ENCODE measurements at regions not wholly inside any gene's neighbourhood (a gene's known extent, or its start where the extent isn't known, plus 50 kb on each side); places are given as distances from the start of the nearest gene placed in this dataset.
A peak's percentile ranks its signal among the peaks of the same experiment; 100 is the strongest.

- WGBS, 2 donors: 45 to 61% methylated on average over 2 of the region's 2 CpGs
- Histone ChIP-seq H3K36me3 (no peaks in the 10 kb centered on the region), H3K27ac (no peak overlapping the region), H3K9me3 (no peaks in the 10 kb centered on the region), H3K4me1 (no peaks in the 10 kb centered on the region), H3K4me3 (no peak overlapping the region), H3K27me3 (no peaks in the 10 kb centered on the region)
- intact Hi-C loops (cut with DNase I): no loop called here
- ATAC-seq: no peak
- DNase-seq: no peak
- TF ChIP-seq, protein P1, sequence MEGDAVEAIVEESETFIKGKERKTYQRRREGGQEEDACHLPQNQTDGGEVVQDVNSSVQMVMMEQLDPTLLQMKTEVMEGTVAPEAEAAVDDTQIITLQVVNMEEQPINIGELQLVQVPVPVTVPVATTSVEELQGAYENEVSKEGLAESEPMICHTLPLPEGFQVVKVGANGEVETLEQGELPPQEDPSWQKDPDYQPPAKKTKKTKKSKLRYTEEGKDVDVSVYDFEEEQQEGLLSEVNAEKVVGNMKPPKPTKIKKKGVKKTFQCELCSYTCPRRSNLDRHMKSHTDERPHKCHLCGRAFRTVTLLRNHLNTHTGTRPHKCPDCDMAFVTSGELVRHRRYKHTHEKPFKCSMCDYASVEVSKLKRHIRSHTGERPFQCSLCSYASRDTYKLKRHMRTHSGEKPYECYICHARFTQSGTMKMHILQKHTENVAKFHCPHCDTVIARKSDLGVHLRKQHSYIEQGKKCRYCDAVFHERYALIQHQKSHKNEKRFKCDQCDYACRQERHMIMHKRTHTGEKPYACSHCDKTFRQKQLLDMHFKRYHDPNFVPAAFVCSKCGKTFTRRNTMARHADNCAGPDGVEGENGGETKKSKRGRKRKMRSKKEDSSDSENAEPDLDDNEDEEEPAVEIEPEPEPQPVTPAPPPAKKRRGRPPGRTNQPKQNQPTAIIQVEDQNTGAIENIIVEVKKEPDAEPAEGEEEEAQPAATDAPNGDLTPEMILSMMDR (IDR thresholded peaks at IDR 0.05): no peak
- FAIRE-seq: no peak
Observed at GRCh38 chr7:69402696-69403095, 195.6 kb upstream of the AUTS2 start.

DNA sequence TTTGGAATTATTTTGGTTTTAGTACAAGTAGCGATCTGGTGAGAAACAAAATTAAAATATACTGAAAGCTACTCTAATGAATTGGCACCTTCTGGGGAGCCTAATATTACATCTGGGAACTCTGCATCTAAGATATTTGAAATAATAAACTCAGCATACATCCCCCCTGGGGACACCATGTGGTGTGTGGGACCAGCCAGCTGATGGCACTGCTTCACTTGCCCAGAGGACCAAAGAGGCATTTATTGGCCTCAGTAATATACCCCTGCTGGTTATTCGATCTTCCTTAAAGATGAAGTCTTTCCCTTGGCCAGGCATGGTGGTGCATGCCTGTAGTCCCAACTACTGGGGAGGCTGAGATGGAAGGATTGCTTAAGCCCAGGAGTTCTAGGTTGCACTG, 195.1 kb upstream of the AUTS2 start:
- intact Hi-C loops (cut with DNase I): no loop called here
- TF ChIP-seq, protein P1 (IDR thresholded peaks at IDR 0.05): no peak
- no peaks in the 10 kb centered on the region for H3K4me1 ChIP-seq
- no peaks in the 10 kb centered on the region for H3K9me3 ChIP-seq
- no peaks in the 10 kb centered on the region for H3K36me3 ChIP-seq
- 43 to 58% methylated on average over 2 of the region's 2 CpGs for WGBS, 2 donors
- FAIRE-seq: no peak
- DNase-seq: no peak
- no peaks in the 10 kb centered on the region for H3K27me3 ChIP-seq
- H3K27ac ChIP-seq: no peak overlapping the region
- no peak for ATAC-seq
- H3K4me3 ChIP-seq: no peak overlapping the region

DNA sequence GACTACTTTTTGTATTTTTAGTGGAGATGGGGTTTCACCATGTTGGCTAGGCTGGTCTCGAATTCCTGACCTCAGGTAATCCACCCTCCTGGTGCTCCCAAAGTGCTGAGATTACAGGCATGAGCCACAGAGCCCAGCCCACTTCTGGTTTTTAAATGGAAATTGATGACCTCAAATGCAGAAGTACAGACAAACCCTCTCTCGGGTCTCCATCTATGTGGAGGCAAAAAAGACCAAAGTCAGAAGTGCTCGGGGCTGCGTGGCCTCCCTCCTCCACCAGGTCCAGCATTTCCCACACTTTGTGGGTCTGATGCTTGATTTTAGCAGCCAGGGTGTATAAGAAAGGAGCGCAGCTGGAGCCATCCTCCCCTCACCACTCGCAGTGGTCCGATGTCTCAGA, 187.3 kb upstream of the AUTS2 start:
- H3K4me3 ChIP-seq: no peak overlapping the region
- DNase-seq (no peak), FAIRE-seq (no peak), ATAC-seq (no peak)
- no peaks in the 10 kb centered on the region for H3K36me3 ChIP-seq
- H3K27me3 ChIP-seq: no peaks in the 10 kb centered on the region
- intact Hi-C loops (cut with DNase I): no loop called here
- no peaks in the 10 kb centered on the region for H3K4me1 ChIP-seq
- H3K27ac ChIP-seq: no peak overlapping the region
- TF ChIP-seq, protein P1 (IDR thresholded peaks at IDR 0.05): no peak
- 61 to 74% methylated on average over 7 of the region's 7 CpGs for WGBS, 2 donors
- no peaks in the 10 kb centered on the region for H3K9me3 ChIP-seq

DNA sequence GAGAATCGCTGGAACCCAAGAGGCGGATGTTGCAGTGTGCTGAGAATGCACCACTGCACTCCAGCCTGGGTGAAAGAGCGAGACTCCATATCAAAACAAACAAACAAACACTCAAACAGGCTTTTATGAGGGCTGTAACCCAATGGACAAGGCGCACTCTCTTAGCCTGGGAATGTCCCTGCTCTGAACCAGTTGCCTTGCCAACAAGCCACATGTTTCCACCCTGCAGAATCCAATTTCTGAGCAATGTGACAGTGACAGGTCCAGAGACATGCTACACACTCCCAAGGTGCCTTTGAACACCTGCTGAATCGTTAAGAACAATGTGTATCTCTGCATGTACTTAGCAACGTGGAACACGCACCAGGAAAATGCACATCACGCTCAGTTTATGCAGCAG, 186.8 kb upstream of the AUTS2 start:
- Histone ChIP-seq H3K4me3 (no peak overlapping the region), H3K36me3 (no peaks in the 10 kb centered on the region), H3K4me1 (no peaks in the 10 kb centered on the region), H3K27ac (no peak overlapping the region), H3K27me3 (no peaks in the 10 kb centered on the region), H3K9me3 (no peaks in the 10 kb centered on the region)
- TF ChIP-seq, protein P1 (IDR thresholded peaks at IDR 0.05): no peak
- intact Hi-C loops (cut with DNase I): no loop called here
- DNase-seq: no peak
- WGBS, 2 donors: 57 to 63% methylated on average over 8 of the region's 8 CpGs
- FAIRE-seq: no peak
- ATAC-seq: no peak

DNA sequence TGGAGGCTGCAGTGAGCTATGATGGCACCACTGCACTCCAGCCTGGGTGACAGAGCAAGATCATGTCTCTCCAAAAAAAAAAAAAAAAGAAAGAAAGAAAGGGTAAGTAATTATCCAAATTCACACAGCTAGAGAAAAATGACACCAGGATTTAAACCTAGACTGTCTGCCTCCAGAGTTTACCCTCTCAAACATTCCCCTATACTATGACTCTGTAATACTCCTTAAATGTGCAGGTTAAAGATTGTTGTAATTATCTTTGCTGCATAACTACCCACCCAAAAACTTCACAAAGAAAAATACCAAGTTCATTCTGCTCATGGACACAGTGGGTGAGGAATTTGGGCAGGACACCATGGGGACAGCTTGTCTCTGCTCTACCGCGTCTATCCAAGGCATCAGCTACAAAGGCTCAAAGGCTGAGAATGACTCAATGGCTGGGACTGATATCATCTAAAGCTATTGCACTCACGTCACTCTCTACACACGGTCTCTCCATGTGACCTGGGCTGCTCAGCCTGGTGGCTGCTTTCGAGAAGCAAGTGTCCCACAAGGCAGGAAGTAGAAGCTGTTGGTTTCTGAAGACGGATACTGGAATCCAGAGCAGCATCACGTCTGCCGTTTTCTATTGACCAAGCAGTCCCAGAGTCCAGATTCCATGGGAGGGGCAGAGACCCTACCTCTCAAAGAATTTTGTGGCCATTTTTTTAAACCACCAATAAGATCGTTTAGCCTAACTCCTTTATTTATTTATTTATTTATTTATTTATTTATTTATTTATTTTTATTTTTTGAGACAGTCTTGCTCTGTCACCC, 185.7 kb upstream of the AUTS2 start:
- no peak for FAIRE-seq
- intact Hi-C loops (cut with DNase I): no loop called here
- peak in 3 of 4 donors; percentile 55 to 77 (median 68) for ATAC-seq
- no peak overlapping the region for H3K4me3 ChIP-seq
- DNase-seq: no peak
- no peaks in the 10 kb centered on the region for H3K9me3 ChIP-seq
- H3K27ac ChIP-seq: no peak overlapping the region
- no peaks in the 10 kb centered on the region for H3K4me1 ChIP-seq
- WGBS, 2 donors: 41 to 46% methylated on average over 9 of the region's 9 CpGs
- no peaks in the 10 kb centered on the region for H3K27me3 ChIP-seq
- H3K36me3 ChIP-seq: no peaks in the 10 kb centered on the region
- TF ChIP-seq, protein P1 (IDR thresholded peaks at IDR 0.05): no peak

Data from pancreas (tissue), 10 donors.